ENCODE measurements at regions not wholly inside any gene's neighbourhood (a gene's known extent, or its start where the extent isn't known, plus 50 kb on each side); places are given as distances from the start of the nearest gene placed in this dataset.

DNA sequence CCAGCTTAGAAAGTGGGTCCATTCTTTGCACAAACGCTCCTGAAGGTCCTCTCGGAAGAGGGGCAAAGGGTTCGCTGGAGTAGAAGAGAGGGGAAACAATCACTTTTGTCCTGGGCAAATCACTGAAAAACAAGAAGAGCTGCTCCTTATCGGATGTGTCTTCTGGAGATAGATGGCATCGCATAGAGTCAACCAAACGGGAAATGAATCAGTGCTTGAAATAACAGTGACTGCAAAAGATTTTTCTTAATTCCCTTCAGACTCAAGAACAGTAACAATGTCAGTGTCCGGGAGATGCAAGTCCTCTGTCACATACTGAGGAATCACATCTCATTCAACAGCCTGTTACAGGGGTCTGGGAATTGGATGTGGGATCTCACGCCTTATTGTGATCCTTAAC lies 78.8 kb upstream of the PCSK6 start:
- ChIA-PET POLR2A (no interaction called here), CTCF (no interaction called here)
- H3K4me1 Mint-ChIP-seq: no peaks in the 10 kb centered on the region
- no peak overlapping the region for H3K27ac ChIP-seq (ENCODE audit: low read depth, low read length)
- no peaks in the 10 kb centered on the region for H3K9me3 Mint-ChIP-seq
- no peak for DNase-seq
- no peaks in the 10 kb centered on the region for H3K9me3 ChIP-seq (ENCODE audit: low read length)
- H3K36me3 ChIP-seq (ENCODE audit: insufficient read depth, low read length): no peaks in the 10 kb centered on the region
- H3K27ac Mint-ChIP-seq: no peak overlapping the region
- H3K27me3 Mint-ChIP-seq: peaks cover 11 to 28% of the 10 kb centered on the region in 2 donors
- peaks cover 4% of the 10 kb centered on the region for H3K27me3 ChIP-seq (ENCODE audit: insufficient read depth, low read length, poor library complexity, severe bottlenecking)
- H3K4me3 ChIP-seq (ENCODE audit: low read length): no peak overlapping the region
- no peaks in the 10 kb centered on the region for H3K36me3 Mint-ChIP-seq
- H3K4me3 Mint-ChIP-seq: no peak overlapping the region
- no peaks in the 10 kb centered on the region for H3K4me1 ChIP-seq (ENCODE audit: insufficient read depth, low read length)

GRCh38 chr15:101566748-101567488 lies 77.4 kb upstream of the PCSK6 start:
- no peak overlapping the region for H3K4me3 Mint-ChIP-seq
- peak overlapping the region in 1 of 8 donors; percentile 32 for H3K27ac Mint-ChIP-seq
- Histone ChIP-seq H3K27ac (ENCODE audit: low read depth, low read length) (no peak overlapping the region), H3K9me3 (ENCODE audit: low read length) (no peaks in the 10 kb centered on the region), H3K4me1 (ENCODE audit: insufficient read depth, low read length) (no peaks in the 10 kb centered on the region), H3K27me3 (ENCODE audit: insufficient read depth, low read length, poor library complexity, severe bottlenecking) (peaks cover 4% of the 10 kb centered on the region), H3K36me3 (ENCODE audit: insufficient read depth, low read length) (no peaks in the 10 kb centered on the region), H3K4me3 (ENCODE audit: low read length) (no peak overlapping the region)
- no peak for DNase-seq
- ChIA-PET CTCF (no interaction called here), POLR2A (no interaction called here)
- H3K36me3 Mint-ChIP-seq: no peaks in the 10 kb centered on the region
- H3K27me3 Mint-ChIP-seq: peaks cover 12 to 31% of the 10 kb centered on the region in 2 donors
- H3K9me3 Mint-ChIP-seq: no peaks in the 10 kb centered on the region
- no peaks in the 10 kb centered on the region for H3K4me1 Mint-ChIP-seq

DNA sequence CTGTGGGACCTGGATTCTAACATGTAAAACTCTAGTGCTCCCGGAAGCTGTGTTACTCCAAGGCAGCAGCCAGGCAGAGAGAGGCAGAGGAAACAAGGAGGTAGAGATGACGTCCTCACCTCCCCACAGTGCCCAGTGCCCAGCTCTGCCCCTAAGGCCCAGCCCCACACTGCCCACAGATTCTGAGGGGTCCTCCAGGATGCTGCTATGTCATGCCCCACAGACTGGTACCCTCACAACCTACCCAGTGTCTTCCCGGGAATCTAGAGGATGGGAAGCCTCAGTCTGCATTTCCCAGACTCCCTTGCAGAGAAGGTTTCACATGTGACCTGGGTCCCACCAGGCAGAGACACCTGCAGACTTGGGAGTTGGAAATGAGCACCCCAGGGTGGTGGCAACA lies 75.9 kb upstream of the PCSK6 start:
- Histone ChIP-seq H3K9me3 (ENCODE audit: low read length) (no peaks in the 10 kb centered on the region), H3K27me3 (ENCODE audit: insufficient read depth, low read length, poor library complexity, severe bottlenecking) (peaks cover 4% of the 10 kb centered on the region), H3K36me3 (ENCODE audit: insufficient read depth, low read length) (no peaks in the 10 kb centered on the region), H3K27ac (ENCODE audit: low read depth, low read length) (no peak overlapping the region), H3K4me1 (ENCODE audit: insufficient read depth, low read length) (no peaks in the 10 kb centered on the region), H3K4me3 (ENCODE audit: low read length) (no peak overlapping the region)
- Mint-ChIP-seq H3K9me3 (no peaks in the 10 kb centered on the region), H3K36me3 (no peaks in the 10 kb centered on the region), H3K27ac (no peak overlapping the region), H3K4me3 (no peak overlapping the region), H3K27me3 (peaks cover 13 to 32% of the 10 kb centered on the region in 2 donors), H3K4me1 (no peaks in the 10 kb centered on the region)
- no peak for DNase-seq
- ChIA-PET CTCF (no interaction called here), POLR2A (no interaction called here)

GRCh38 chr15:101563176-101563796 lies 73.8 kb upstream of the PCSK6 start:
- Mint-ChIP-seq H3K36me3 (no peaks in the 10 kb centered on the region), H3K27ac (no peak overlapping the region), H3K27me3 (peaks cover 15 to 46% of the 10 kb centered on the region in 2 donors), H3K4me1 (no peaks in the 10 kb centered on the region), H3K4me3 (no peak overlapping the region), H3K9me3 (no peaks in the 10 kb centered on the region)
- no peaks in the 10 kb centered on the region for H3K36me3 ChIP-seq (ENCODE audit: insufficient read depth, low read length)
- ChIA-PET CTCF (no interaction called here), POLR2A (no interaction called here)
- H3K27me3 ChIP-seq (ENCODE audit: insufficient read depth, low read length, poor library complexity, severe bottlenecking): peaks cover 4% of the 10 kb centered on the region
- no peak for DNase-seq
- no peak overlapping the region for H3K4me3 ChIP-seq (ENCODE audit: low read length)
- no peaks in the 10 kb centered on the region for H3K9me3 ChIP-seq (ENCODE audit: low read length)
- no peak overlapping the region for H3K27ac ChIP-seq (ENCODE audit: low read depth, low read length)
- no peaks in the 10 kb centered on the region for H3K4me1 ChIP-seq (ENCODE audit: insufficient read depth, low read length)

DNA sequence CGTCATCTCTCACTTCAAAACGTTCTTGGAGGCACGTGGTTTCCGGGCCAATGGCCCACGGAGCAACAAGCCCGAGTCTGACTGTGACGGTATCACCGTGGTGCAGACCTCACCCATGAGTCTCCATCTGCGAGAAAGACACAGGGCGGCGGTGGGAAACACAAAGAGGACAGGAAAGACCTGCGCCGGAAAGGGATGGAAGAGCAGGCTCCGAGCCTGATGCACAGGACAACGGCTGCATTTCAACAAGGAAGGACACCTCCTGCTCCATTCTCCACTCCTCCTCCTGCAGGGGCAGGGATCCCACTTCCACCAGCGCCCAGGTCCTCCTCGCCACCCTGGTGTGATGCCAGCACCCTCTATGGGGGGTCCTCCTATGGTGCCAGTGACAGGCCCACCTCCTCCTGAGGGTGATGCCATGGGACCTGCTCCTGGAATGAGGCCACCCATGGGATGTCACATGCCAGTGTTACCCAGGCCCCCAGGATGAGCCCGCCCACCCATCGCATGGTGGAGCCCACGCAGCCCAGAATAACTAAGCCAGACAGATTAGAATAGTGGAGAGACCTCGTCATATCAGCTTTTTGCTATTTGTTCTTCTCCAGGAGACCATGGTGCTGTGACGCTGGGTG lies 73.0 kb upstream of the PCSK6 start:
- CTCF ChIA-PET: no interaction called here
- Mint-ChIP-seq H3K4me1 (no peaks in the 10 kb centered on the region), H3K4me3 (no peak overlapping the region), H3K27ac (no peak overlapping the region), H3K9me3 (no peaks in the 10 kb centered on the region), H3K36me3 (no peaks in the 10 kb centered on the region), H3K27me3 (peaks cover 15 to 44% of the 10 kb centered on the region in 2 donors)
- H3K27ac ChIP-seq (ENCODE audit: low read depth, low read length): no peak overlapping the region
- no peak overlapping the region for H3K4me3 ChIP-seq (ENCODE audit: low read length)
- no peaks in the 10 kb centered on the region for H3K9me3 ChIP-seq (ENCODE audit: low read length)
- H3K36me3 ChIP-seq (ENCODE audit: insufficient read depth, low read length): no peaks in the 10 kb centered on the region
- DNase-seq: no peak
- H3K4me1 ChIP-seq (ENCODE audit: insufficient read depth, low read length): no peaks in the 10 kb centered on the region
- POLR2A ChIA-PET: no interaction called here
- H3K27me3 ChIP-seq (ENCODE audit: insufficient read depth, low read length, poor library complexity, severe bottlenecking): peaks cover 4% of the 10 kb centered on the region

DNA sequence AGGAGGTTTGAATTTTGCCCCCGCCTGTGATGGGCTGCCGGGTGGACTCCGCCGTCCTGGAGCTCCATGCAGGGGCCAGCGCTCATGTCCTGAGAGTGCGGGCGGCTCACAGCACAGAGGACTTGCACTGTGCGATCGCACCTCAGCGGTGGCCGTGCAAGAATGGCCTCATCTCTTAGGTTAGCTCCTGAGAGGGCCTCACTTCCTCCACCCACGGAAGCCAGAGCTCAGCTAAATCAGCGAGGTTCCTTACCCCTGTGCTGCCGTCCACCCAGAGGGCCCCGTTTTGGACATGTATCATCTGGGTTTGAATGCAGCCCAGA lies 72.0 kb upstream of the PCSK6 start:
- no peaks in the 10 kb centered on the region for H3K4me1 ChIP-seq (ENCODE audit: insufficient read depth, low read length)
- ChIA-PET POLR2A (no interaction called here), CTCF (no interaction called here)
- DNase-seq: no peak
- Mint-ChIP-seq H3K4me1 (no peaks in the 10 kb centered on the region), H3K9me3 (no peaks in the 10 kb centered on the region), H3K27ac (no peak overlapping the region), H3K36me3 (no peaks in the 10 kb centered on the region), H3K27me3 (peaks cover 14 to 35% of the 10 kb centered on the region in 2 donors), H3K4me3 (no peak overlapping the region)
- no peaks in the 10 kb centered on the region for H3K9me3 ChIP-seq (ENCODE audit: low read length)
- peaks cover 4% of the 10 kb centered on the region for H3K27me3 ChIP-seq (ENCODE audit: insufficient read depth, low read length, poor library complexity, severe bottlenecking)
- no peaks in the 10 kb centered on the region for H3K36me3 ChIP-seq (ENCODE audit: insufficient read depth, low read length)
- H3K27ac ChIP-seq (ENCODE audit: low read depth, low read length): no peak overlapping the region
- H3K4me3 ChIP-seq (ENCODE audit: low read length): no peak overlapping the region

- no peaks in the 10 kb centered on the region for H3K4me1 ChIP-seq (ENCODE audit: insufficient read depth, low read length)
- Mint-ChIP-seq H3K27ac (no peak overlapping the region), H3K4me3 (no peak overlapping the region), H3K36me3 (no peaks in the 10 kb centered on the region), H3K27me3 (peaks cover 14 to 35% of the 10 kb centered on the region in 2 donors), H3K9me3 (no peaks in the 10 kb centered on the region), H3K4me1 (no peaks in the 10 kb centered on the region)
- no peak overlapping the region for H3K4me3 ChIP-seq (ENCODE audit: low read length)
- H3K9me3 ChIP-seq (ENCODE audit: low read length): no peaks in the 10 kb centered on the region
- H3K36me3 ChIP-seq (ENCODE audit: insufficient read depth, low read length): no peaks in the 10 kb centered on the region
- peaks cover 4% of the 10 kb centered on the region for H3K27me3 ChIP-seq (ENCODE audit: insufficient read depth, low read length, poor library complexity, severe bottlenecking)
- CTCF ChIA-PET: no interaction called here
- DNase-seq: no peak
- no peak overlapping the region for H3K27ac ChIP-seq (ENCODE audit: low read depth, low read length)
- POLR2A ChIA-PET: no interaction called here
These were observed 71.4 kb upstream of the PCSK6 start for GRCh38 chr15:101560722-101561583.

- Histone ChIP-seq H3K36me3 (ENCODE audit: insufficient read depth, low read length) (no peaks in the 10 kb centered on the region), H3K4me1 (ENCODE audit: insufficient read depth, low read length) (no peaks in the 10 kb centered on the region), H3K27ac (ENCODE audit: low read depth, low read length) (no peak overlapping the region), H3K4me3 (ENCODE audit: low read length) (no peak overlapping the region), H3K9me3 (ENCODE audit: low read length) (no peaks in the 10 kb centered on the region), H3K27me3 (ENCODE audit: insufficient read depth, low read length, poor library complexity, severe bottlenecking) (no peaks in the 10 kb centered on the region)
- H3K4me1 Mint-ChIP-seq: no peaks in the 10 kb centered on the region
- CTCF ChIA-PET: no interaction called here
- no peak overlapping the region for H3K4me3 Mint-ChIP-seq
- no peak for DNase-seq
- POLR2A ChIA-PET: no interaction called here
- H3K27ac Mint-ChIP-seq: no peak overlapping the region
- no peaks in the 10 kb centered on the region for H3K36me3 Mint-ChIP-seq
- peaks cover 0 to 1% (median 0%) of the 10 kb centered on the region in 5 donors for H3K9me3 Mint-ChIP-seq
- peaks cover 20 to 33% of the 10 kb centered on the region in 2 donors for H3K27me3 Mint-ChIP-seq
These were observed 70.4 kb upstream of the PCSK6 start for GRCh38 chr15:101559952-101560351.
